ENCODE measurements at regions not wholly inside any gene's neighbourhood (a gene's known extent, or its start where the extent isn't known, plus 50 kb on each side); places are given as distances from the start of the nearest gene placed in this dataset.

DNA sequence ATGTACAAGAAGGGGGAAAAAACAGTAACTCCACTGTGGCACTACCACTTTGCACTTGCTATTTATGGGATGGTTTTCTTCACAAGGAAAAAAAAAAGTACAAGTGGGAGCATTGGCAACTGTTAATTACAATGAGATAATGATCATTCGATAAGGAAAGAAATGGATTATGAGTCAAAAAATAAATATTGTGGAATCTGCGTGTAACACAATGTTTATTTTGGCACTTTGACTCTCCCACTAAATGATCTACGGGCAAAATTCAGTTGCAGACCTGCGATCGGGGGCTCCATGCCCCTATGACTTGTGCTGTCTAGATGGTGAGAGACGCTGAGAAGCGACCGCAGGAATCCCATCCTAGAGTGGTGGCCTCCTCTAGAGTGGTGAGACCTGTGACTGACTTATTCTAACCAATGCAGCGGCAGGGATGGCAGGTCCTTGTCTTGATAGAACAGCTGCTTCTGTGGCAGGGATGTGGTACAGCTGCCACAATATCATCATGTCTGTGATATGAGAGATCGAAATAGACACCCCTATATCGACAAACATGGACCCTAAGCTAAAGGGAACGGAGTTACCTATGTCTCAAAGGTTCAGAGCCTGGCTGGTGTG is 345.0 kb upstream of the KLF6 start:
- no peaks in the 10 kb centered on the region for H3K9me3 ChIP-seq
- H3K4me1 ChIP-seq = no peaks in the 10 kb centered on the region
- H3K36me3 ChIP-seq (replicated peaks) = no peaks in the 10 kb centered on the region
- no peak overlapping the region for H3K4me3 ChIP-seq
- in situ Hi-C loops (cut with MboI; ENCODE audit: low sequenced_read_pairs) = no loop called here
- DNase-seq (ENCODE audit: low spot score in 2 of 2) = no peak
- no peaks in the 10 kb centered on the region for H3K27me3 ChIP-seq (ENCODE audit: low read depth)

DNA sequence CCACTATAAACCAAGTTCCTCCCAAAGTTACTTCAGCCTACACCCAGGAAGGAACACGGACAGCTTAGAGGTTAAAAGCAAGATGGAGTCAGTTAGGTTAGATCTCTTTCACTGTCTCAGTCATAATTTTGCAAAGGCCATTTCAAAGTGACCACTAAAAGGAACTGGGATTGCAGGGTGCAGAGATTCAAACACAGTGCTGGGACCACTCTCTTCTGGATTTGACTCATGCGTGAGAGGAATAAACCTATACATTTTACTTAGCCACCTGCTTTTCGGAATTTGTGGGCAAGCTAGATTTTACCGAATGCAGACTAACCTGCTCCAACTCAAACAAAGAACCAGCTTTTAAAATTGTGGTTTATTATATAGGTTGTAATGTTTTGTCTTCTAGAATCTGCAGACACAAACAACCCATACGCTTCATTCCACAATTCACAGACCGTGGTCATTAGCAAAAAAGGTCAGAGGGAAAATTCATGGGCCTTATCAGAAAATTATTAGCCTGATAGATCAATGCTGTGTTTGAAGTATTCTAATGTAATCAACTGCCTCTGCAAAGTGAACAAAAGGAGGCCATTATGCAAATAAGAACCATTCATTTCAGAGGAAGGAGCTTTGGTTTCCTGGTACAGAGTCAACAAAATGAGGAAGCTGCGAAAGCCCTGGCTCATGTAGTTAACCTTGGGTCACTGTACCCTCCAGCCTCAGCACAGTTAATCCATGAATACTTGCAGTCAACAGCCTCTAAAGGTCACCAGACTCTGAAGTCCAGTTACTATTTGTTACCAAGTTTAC is 342.7 kb upstream of the KLF6 start:
- H3K27me3 ChIP-seq (ENCODE audit: low read depth) = no peaks in the 10 kb centered on the region
- in situ Hi-C loops (cut with MboI; ENCODE audit: low sequenced_read_pairs) = no loop called here
- H3K36me3 ChIP-seq (replicated peaks) = no peaks in the 10 kb centered on the region
- DNase-seq (ENCODE audit: low spot score in 2 of 2) = no peak
- H3K4me3 ChIP-seq = no peak overlapping the region
- H3K9me3 ChIP-seq = no peaks in the 10 kb centered on the region
- no peaks in the 10 kb centered on the region for H3K4me1 ChIP-seq

GRCh38 chr10:4125776-4126175 is 340.8 kb upstream of the KLF6 start:
- Histone ChIP-seq H3K4me1 (no peaks in the 10 kb centered on the region), H3K4me3 (no peak overlapping the region), H3K36me3 (replicated peaks) (no peaks in the 10 kb centered on the region), H3K27me3 (ENCODE audit: low read depth) (no peaks in the 10 kb centered on the region), H3K9me3 (no peaks in the 10 kb centered on the region)
- DNase-seq (ENCODE audit: low spot score in 2 of 2) = no peak
- in situ Hi-C loops (cut with MboI; ENCODE audit: low sequenced_read_pairs) = no loop called here

- in situ Hi-C loops (cut with MboI; ENCODE audit: low sequenced_read_pairs) = no loop called here
- Histone ChIP-seq H3K36me3 (replicated peaks) (no peaks in the 10 kb centered on the region), H3K27me3 (ENCODE audit: low read depth) (no peaks in the 10 kb centered on the region), H3K4me1 (no peaks in the 10 kb centered on the region), H3K9me3 (no peaks in the 10 kb centered on the region), H3K4me3 (no peak overlapping the region)
- no peak for DNase-seq (ENCODE audit: low spot score in 2 of 2)
Measured at GRCh38 chr10:4121502-4122380, 336.7 kb upstream of the KLF6 start.

DNA sequence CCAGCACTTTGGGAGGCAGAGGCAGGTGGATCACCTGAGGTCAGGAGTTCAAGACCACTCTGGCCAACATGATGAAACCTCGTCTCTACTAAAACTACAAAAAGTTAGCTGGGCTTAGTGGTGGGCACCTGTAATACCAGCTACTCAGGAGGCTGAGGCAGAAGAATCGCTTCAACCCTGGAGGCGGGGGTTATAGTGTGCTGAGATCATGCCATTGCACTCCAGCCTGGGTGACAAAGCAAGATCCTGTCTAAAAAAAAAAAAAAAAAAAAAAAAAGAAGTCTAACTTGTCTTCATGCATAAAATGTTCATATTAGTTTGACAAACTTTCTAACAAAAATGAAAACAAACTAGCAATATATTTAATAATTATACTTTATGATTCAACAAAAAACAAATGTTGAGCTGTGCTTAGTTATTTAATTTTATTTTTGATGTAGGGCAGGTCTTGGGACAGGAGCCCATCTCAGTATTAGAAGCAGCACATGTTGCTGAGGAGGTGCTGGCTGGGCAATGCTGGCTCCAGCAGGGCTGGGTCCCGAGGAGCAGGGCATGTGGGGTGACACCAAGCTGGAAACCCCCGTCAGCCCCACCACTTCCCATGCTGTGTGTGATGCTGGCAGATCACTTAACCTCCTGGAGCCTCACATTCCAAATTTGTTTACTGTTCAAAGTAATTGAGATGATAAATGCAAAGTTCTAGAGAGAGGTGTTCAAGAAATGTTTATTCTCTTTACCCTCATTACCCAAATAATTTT is 335.3 kb upstream of the KLF6 start:
- Histone ChIP-seq H3K36me3 (replicated peaks) (no peaks in the 10 kb centered on the region), H3K4me1 (no peaks in the 10 kb centered on the region), H3K9me3 (no peaks in the 10 kb centered on the region), H3K27me3 (ENCODE audit: low read depth) (no peaks in the 10 kb centered on the region), H3K4me3 (no peak overlapping the region)
- in situ Hi-C loops (cut with MboI; ENCODE audit: low sequenced_read_pairs) = no loop called here
- DNase-seq (ENCODE audit: low spot score in 2 of 2) = no peak

DNA sequence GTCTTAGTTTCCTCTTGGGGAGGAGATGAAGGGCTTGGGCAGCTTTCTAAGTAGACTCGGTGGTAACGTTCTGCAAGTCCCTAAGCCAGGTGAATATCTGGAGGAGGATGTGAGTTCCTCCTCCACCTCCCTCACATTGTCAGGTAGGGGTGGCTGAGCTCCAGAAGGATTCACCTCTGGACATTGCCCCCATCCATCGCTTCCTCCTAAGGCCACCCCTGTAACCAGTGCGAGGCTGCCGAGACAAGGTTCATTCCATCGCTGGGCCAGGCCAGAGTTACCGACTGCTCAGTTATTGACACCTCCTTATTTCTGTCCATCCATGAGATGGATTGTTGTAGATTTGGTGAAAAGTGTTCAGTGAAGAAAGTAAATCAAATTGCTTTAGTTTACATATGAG is 334.1 kb upstream of the KLF6 start:
- Histone ChIP-seq H3K4me1 (no peaks in the 10 kb centered on the region), H3K4me3 (no peak overlapping the region), H3K27me3 (ENCODE audit: low read depth) (no peaks in the 10 kb centered on the region), H3K36me3 (replicated peaks) (no peaks in the 10 kb centered on the region), H3K9me3 (no peaks in the 10 kb centered on the region)
- in situ Hi-C loops (cut with MboI; ENCODE audit: low sequenced_read_pairs) = no loop called here
- no peak for DNase-seq (ENCODE audit: low spot score in 2 of 2)

DNA sequence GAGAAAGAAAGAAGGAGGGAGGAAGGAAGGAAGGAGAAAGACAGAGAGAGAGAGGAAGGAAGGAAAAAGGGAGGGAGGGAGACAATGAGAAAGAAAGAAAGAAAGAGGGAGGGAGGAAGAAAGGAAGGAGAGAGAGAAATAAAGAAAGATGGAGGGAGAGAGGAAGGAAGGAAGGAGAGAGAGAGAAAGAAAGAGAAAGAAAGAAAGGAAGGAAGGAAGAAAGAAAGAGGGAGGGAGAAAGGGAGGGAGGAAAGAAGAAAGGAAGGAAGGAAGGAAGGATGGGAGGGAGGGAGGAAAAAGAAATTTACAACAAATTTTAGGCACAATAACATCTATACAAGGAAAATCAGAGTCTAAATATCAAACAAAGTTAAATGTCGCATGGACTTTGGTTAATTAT is 332.6 kb upstream of the KLF6 start:
- H3K4me1 ChIP-seq = no peaks in the 10 kb centered on the region
- no peak for DNase-seq (ENCODE audit: low spot score in 2 of 2)
- no peaks in the 10 kb centered on the region for H3K36me3 ChIP-seq (replicated peaks)
- no peak overlapping the region for H3K4me3 ChIP-seq
- no peaks in the 10 kb centered on the region for H3K9me3 ChIP-seq
- in situ Hi-C loops (cut with MboI; ENCODE audit: low sequenced_read_pairs) = no loop called here
- no peaks in the 10 kb centered on the region for H3K27me3 ChIP-seq (ENCODE audit: low read depth)

GRCh38 chr10:4111643-4112042 is 326.6 kb upstream of the KLF6 start:
- in situ Hi-C loops (cut with MboI; ENCODE audit: low sequenced_read_pairs) = no loop called here
- no peak for DNase-seq (ENCODE audit: low spot score in 2 of 2)
- Histone ChIP-seq H3K4me3 (no peak overlapping the region), H3K36me3 (replicated peaks) (no peaks in the 10 kb centered on the region), H3K27me3 (ENCODE audit: low read depth) (no peaks in the 10 kb centered on the region), H3K4me1 (no peaks in the 10 kb centered on the region), H3K9me3 (no peaks in the 10 kb centered on the region; the same call in 1 of the 2 replicates)

- Histone ChIP-seq H3K9me3 (no peaks in the 10 kb centered on the region; the same call in 1 of the 2 replicates), H3K4me1 (no peaks in the 10 kb centered on the region), H3K4me3 (no peak overlapping the region), H3K27me3 (ENCODE audit: low read depth) (no peaks in the 10 kb centered on the region), H3K36me3 (replicated peaks) (no peaks in the 10 kb centered on the region)
- in situ Hi-C loops (cut with MboI; ENCODE audit: low sequenced_read_pairs) = no loop called here
- no peak for DNase-seq (ENCODE audit: low spot score in 2 of 2)
Measured at GRCh38 chr10:4109469-4109868, 324.5 kb upstream of the KLF6 start.

- DNase-seq (ENCODE audit: low spot score in 2 of 2) = no peak
- in situ Hi-C loops (cut with MboI; ENCODE audit: low sequenced_read_pairs) = no loop called here
- Histone ChIP-seq H3K4me3 (no peak overlapping the region), H3K27me3 (ENCODE audit: low read depth) (no peaks in the 10 kb centered on the region), H3K36me3 (replicated peaks) (no peaks in the 10 kb centered on the region), H3K9me3 (no peaks in the 10 kb centered on the region; the same call in 1 of the 2 replicates), H3K4me1 (no peaks in the 10 kb centered on the region)
Measured at GRCh38 chr10:4108693-4109092, 323.7 kb upstream of the KLF6 start.

DNA sequence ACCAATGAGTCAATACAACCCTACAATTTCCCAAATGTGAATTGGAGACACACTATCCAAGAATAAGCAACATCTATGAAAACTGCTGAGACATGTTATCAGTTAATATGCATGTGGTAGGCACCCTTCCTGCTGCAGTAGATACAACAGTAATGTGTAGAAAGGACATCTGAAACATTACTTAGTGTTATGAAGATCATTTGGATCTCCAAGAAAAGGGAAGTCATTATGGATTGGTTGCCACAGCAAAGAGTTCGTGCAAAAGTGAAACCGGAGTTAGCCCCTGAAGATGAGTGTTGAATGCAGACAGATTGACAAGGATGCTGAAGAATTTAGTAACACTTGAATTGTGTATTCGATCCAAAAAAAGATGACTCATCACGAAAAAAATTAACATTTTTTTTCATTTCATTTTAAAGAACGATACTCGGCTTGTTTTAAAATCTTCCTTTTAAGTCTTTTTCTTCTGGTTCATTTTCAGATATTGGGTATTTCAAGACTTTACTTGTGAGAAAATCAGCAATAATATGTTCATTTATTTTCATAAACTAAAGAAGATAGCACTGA is 322.4 kb upstream of the KLF6 start:
- in situ Hi-C loops (cut with MboI; ENCODE audit: low sequenced_read_pairs) = no loop called here
- no peaks in the 10 kb centered on the region for H3K27me3 ChIP-seq (ENCODE audit: low read depth)
- H3K4me1 ChIP-seq = no peaks in the 10 kb centered on the region

DNA sequence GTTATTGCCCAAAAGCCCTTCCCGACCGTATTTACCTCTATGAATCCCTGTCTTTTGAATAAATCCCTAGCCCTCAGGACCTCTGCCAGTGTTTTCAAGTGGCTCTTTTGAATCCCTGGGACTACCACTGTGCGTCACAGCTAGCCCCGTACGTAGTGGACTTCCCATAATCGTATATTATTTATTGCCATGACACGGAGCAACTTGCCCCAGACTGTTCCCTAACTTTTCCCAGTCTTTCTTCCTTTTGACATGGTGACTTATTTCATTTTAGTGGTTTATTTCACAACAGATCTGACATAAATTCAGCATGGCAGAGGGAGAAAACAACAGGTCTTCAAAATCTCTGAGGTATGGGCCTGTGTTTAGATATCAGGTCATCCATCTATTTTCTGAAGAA is 318.6 kb upstream of the KLF6 start:
- H3K4me3 ChIP-seq = no peak overlapping the region
- no peaks in the 10 kb centered on the region for H3K36me3 ChIP-seq (replicated peaks)
- H3K27me3 ChIP-seq (ENCODE audit: low read depth) = no peaks in the 10 kb centered on the region
- H3K9me3 ChIP-seq = no peaks in the 10 kb centered on the region
- DNase-seq (ENCODE audit: low spot score in 2 of 2) = no peak
- H3K4me1 ChIP-seq = no peaks in the 10 kb centered on the region
- in situ Hi-C loops (cut with MboI; ENCODE audit: low sequenced_read_pairs) = no loop called here

More for the DNA sequence above, 322.4 kb upstream of the KLF6 start:
- DNase-seq (ENCODE audit: low spot score in 2 of 2) = no peak
- Histone ChIP-seq H3K9me3 (no peaks in the 10 kb centered on the region; the same call in 1 of the 2 replicates), H3K36me3 (replicated peaks) (no peaks in the 10 kb centered on the region), H3K4me3 (no peak overlapping the region)

GRCh38 chr10:4102802-4103344 is 317.9 kb upstream of the KLF6 start:
- H3K4me1 ChIP-seq = no peaks in the 10 kb centered on the region
- H3K4me3 ChIP-seq = no peak overlapping the region
- in situ Hi-C loops (cut with MboI; ENCODE audit: low sequenced_read_pairs) = no loop called here
- H3K27me3 ChIP-seq (ENCODE audit: low read depth) = no peaks in the 10 kb centered on the region
- no peaks in the 10 kb centered on the region for H3K36me3 ChIP-seq (replicated peaks)
- H3K9me3 ChIP-seq = no peaks in the 10 kb centered on the region
- no peak for DNase-seq (ENCODE audit: low spot score in 2 of 2)

Measured in HAP-1 (cell line).